GM12864 (cell line): ENCODE measurements at regions not wholly inside any gene's neighbourhood (a gene's known extent, or its start where the extent isn't known, plus 50 kb on each side); places are given as distances from the start of the nearest gene placed in this dataset.

ENCODE experiments used
- DNase-seq: peaks from one replicate; pipeline ENCODE4 v3.0.0-alpha.2; 2011; ENCODE audit warnings: low read depth
- H3K4me3 ChIP-seq: 2 replicates; pipeline ENCODE4 v1.5.1; 2011; ENCODE audit warnings: mild to moderate bottlenecking, low read depth, low read length, control low read depth
- CTCF ChIP-seq: IDR thresholded peaks from 2 replicates; pipeline ENCODE4 v1.5.1; 2011; ENCODE audit warnings: low read depth, mild to moderate bottlenecking, moderate library complexity, low read length, control low read depth, inconsistent platforms; ENCODE audit errors: missing control alignments

- H3K4me3 ChIP-seq: no peak overlapping the region
- TF ChIP-seq CTCF: no peak
- no peak for DNase-seq
Observed at GRCh38 chr16:80041410-80041809, 440.9 kb upstream of the MAF start.

- DNase-seq: no peak
- no peak for TF ChIP-seq CTCF
- no peak overlapping the region for H3K4me3 ChIP-seq
Observed at GRCh38 chr16:80040814-80041213, 440.3 kb upstream of the MAF start.

- no peak overlapping the region for H3K4me3 ChIP-seq
- TF ChIP-seq CTCF: no peak
- no peak for DNase-seq
Observed at GRCh38 chr16:80040413-80040812, 439.9 kb upstream of the MAF start.

- no peak for DNase-seq
- H3K4me3 ChIP-seq: no peak overlapping the region
- TF ChIP-seq CTCF: no peak
Observed at GRCh38 chr16:80039777-80040176, 439.2 kb upstream of the MAF start.

- no peak for TF ChIP-seq CTCF
- no peak overlapping the region for H3K4me3 ChIP-seq
- DNase-seq: no peak
Observed at GRCh38 chr16:80038566-80038965, 438.0 kb upstream of the MAF start.

- no peak for DNase-seq
- H3K4me3 ChIP-seq: no peak overlapping the region
- TF ChIP-seq CTCF: no peak
Observed at GRCh38 chr16:80034948-80035663, 434.6 kb upstream of the MAF start.

- H3K4me3 ChIP-seq: no peak overlapping the region
- TF ChIP-seq CTCF: no peak
- DNase-seq: no peak
Observed at GRCh38 chr16:80034469-80034826, 433.9 kb upstream of the MAF start.
